PC-3 (cell line): ENCODE measurements at regions not wholly inside any gene's neighbourhood (a gene's known extent, or its start where the extent isn't known, plus 50 kb on each side); places are given as distances from the start of the nearest gene placed in this dataset.

Experiments
- ATAC-seq: fragments of 200-7000 bp; cut with Tn5 transposase; 2 replicates; pipeline ENCODE4 v1.9.1; 2020; ENCODE audit warnings: mild to moderate bottlenecking, moderate library complexity
- BruUV-seq: library from RNA; stranded (reverse); fragments of 400-500 nt; replicated peaks from 2 replicates; lab custom pipeline; 2021; lab: Mats Ljungman, UMichigan
- CTCF ChIA-PET: fragments of 300-600 bp; sonication (Branson Sonifier 250); formaldehyde crosslinking; loops from one replicate; lab custom pipeline; 2022; ENCODE audit warnings: antibody characterized with exemption; lab: Charles Lee
- POLR2A ChIA-PET: fragments of 300-600 bp; sonication (Branson Sonifier 250); formaldehyde crosslinking; loops from one replicate; lab custom pipeline; 2022; ENCODE audit warnings: antibody characterized with exemption; ENCODE audit not compliant: unreplicated experiment; lab: Charles Lee
- DNase-seq: peaks from one replicate; pipeline ENCODE4 v3.0.0-alpha.2; 2015
- H2AFZ ChIP-seq: fragments of 300-600 bp; sonication (generic); 2 replicates; pipeline ENCODE4 v1.6.0; 2016; ENCODE audit warnings: antibody characterized with exemption, low read length
- H3F3A ChIP-seq: fragments of 300-600 bp; sonication (generic); one replicate; pipeline ENCODE4 v1.6.0; 2017; ENCODE audit warnings: antibody characterized with exemption, low read length, control low read depth, mild to moderate bottlenecking; ENCODE audit not compliant: unreplicated experiment
- H3K27ac ChIP-seq: fragments of 300-600 bp; sonication (generic); 2 replicates; pipeline ENCODE4 v1.5.1; 2016; ENCODE audit warnings: mild to moderate bottlenecking, low read length
- H3K27me3 ChIP-seq: fragments of 300-600 bp; sonication (generic); 2 replicates; pipeline ENCODE4 v1.6.1; 2016; ENCODE audit warnings: low read length, mixed read lengths
- H3K36me3 ChIP-seq: fragments of 300-600 bp; sonication (generic); 2 replicates; pipeline ENCODE4 v1.6.1; 2016; ENCODE audit warnings: low read depth, mixed run types, low read length, mixed read lengths
- H3K4me1 ChIP-seq: fragments of 300-600 bp; sonication (generic); 2 replicates; pipeline ENCODE4 v1.5.1; 2016; ENCODE audit warnings: low read length; ENCODE audit not compliant: insufficient read depth
- H3K4me2 ChIP-seq: fragments of 300-600 bp; sonication (generic); 2 replicates; pipeline ENCODE4 v1.6.0; 2016; ENCODE audit warnings: low read length
- H3K4me3 ChIP-seq: fragments of 300-600 bp; sonication (generic); 2 replicates; pipeline ENCODE4 v1.5.1; 2016; ENCODE audit warnings: mild to moderate bottlenecking, low read length, mixed read lengths
- H3K79me2 ChIP-seq: fragments of 300-600 bp; sonication (generic); 2 replicates; pipeline ENCODE4 v1.6.1; 2017; ENCODE audit warnings: low read length, mixed read lengths
- H3K9ac ChIP-seq: fragments of 300-600 bp; sonication (generic); 2 replicates; pipeline ENCODE4 v1.6.0; 2016; ENCODE audit warnings: mild to moderate bottlenecking, low read length
- H3K9me2 ChIP-seq: fragments of 300-600 bp; sonication (generic); replicated peaks from 2 replicates; pipeline ENCODE4 v1.6.1; 2016; ENCODE audit warnings: mixed run types, low read length, mixed read lengths
- H3K9me3 ChIP-seq: fragments of 300-600 bp; sonication (generic); 2 replicates; pipeline ENCODE4 v1.6.1; 2016; ENCODE audit warnings: low read length, mixed read lengths
- H4K20me1 ChIP-seq: fragments of 300-600 bp; sonication (generic); 2 replicates; pipeline ENCODE4 v1.6.1; 2016; ENCODE audit warnings: low read length, mixed read lengths
- EZH2 ChIP-seq: fragments of 300-600 bp; sonication (generic); IDR thresholded peaks from one replicate; pipeline ENCODE4 v1.6.1; 2017; ENCODE audit warnings: antibody characterized with exemption, mild to moderate bottlenecking, low read length; ENCODE audit not compliant: unreplicated experiment
- EZH2phosphoT487 ChIP-seq: fragments of 300-600 bp; sonication (generic); IDR thresholded peaks from 2 replicates; pipeline ENCODE4 v1.6.1; 2018; ENCODE audit warnings: mild to moderate bottlenecking, antibody characterized with exemption, low read length, borderline replicate concordance
- intact Hi-C: fragments of 100-400 bp; cut with micrococcal nuclease; formaldehyde crosslinking; loops from 2 replicates; pipeline ENCODE4 v1.9.0; 2023
- TF ChIP-seq, protein P1 (sequence below): fragments of 300-600 bp; sonication (generic); conservative IDR thresholded peaks from 2 replicates; pipeline ENCODE4 v1.5.1; 2017; ENCODE audit warnings: antibody characterized with exemption, low read depth, mild to moderate bottlenecking, low read length

DNA sequence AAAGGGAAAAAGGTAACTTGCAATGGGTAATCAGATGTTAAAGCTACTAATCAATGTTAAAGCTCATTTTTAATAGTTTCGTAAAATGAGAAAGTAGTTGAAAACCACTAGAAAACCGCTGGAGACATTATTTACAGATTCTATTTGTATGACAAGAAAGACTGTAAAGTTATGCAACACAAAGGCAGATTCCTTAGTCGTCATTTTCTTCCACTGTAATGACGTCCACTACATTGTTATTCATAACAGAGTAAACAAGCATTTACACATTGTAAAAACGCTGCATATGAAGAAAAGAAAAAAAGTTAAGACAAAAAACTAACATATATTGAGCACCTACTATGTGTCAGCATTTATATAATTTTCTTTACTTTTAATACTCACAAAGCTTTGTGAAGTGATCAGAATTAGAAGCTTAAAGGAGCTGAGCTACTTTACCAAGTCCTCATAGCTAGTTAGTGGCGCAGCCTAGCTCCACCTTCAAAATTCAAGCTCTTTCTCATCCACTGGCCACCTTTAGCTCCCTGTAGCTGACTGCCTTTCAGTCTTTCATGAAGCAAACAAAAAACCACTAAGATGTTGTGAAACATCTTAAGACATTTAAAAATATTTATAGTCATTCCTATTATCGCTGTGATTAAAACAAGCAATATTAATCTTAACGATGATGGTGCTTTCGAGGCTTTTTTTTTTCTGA, 100.1 kb upstream of the CDIN1 start:
- POLR2A ChIA-PET: no interaction called here
- no peak overlapping the region for H3K27ac ChIP-seq
- BruUV-seq: no TSS peak

DNA sequence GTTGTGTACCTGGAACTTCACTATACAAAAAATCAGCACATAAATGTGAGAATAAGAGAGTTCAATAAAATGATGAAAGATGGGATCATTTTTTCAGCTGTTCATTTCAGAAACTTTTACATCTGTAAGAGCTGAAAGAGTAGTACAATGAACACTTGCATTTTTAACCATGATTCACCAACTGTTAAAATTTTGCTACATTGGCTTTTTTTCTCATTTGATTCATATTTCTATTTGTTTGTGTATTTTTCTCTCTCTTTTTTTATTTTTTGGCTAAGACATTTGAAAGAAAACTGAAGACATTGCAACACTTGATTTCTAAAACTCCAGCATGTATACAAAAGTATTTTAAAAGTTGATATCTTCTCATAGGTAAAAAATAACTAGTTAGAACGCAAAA, 98.3 kb upstream of the CDIN1 start:
- Histone ChIP-seq H3K79me2 (no peaks in the 10 kb centered on the region), H3K9me3 (no peaks in the 10 kb centered on the region), H3K4me2 (no peak overlapping the region), H2AFZ (no peak overlapping the region), H3K9me2 (no peaks in the 10 kb centered on the region), H3K36me3 (no peaks in the 10 kb centered on the region), H3K4me3 (no peak overlapping the region), H3F3A (no peaks in the 10 kb centered on the region), H3K9ac (no peak overlapping the region), H3K27ac (no peak overlapping the region), H4K20me1 (no peaks in the 10 kb centered on the region), H3K27me3 (no peaks in the 10 kb centered on the region), H3K4me1 (peaks cover 17% of the 10 kb centered on the region)
- DNase-seq (no peak), ATAC-seq (no peak)
- POLR2A ChIA-PET: no interaction called here
- intact Hi-C loops: no loop called here
- TF ChIP-seq EZH2 (no peak), EZH2phosphoT487 (no peak)
- TF ChIP-seq, protein P1, sequence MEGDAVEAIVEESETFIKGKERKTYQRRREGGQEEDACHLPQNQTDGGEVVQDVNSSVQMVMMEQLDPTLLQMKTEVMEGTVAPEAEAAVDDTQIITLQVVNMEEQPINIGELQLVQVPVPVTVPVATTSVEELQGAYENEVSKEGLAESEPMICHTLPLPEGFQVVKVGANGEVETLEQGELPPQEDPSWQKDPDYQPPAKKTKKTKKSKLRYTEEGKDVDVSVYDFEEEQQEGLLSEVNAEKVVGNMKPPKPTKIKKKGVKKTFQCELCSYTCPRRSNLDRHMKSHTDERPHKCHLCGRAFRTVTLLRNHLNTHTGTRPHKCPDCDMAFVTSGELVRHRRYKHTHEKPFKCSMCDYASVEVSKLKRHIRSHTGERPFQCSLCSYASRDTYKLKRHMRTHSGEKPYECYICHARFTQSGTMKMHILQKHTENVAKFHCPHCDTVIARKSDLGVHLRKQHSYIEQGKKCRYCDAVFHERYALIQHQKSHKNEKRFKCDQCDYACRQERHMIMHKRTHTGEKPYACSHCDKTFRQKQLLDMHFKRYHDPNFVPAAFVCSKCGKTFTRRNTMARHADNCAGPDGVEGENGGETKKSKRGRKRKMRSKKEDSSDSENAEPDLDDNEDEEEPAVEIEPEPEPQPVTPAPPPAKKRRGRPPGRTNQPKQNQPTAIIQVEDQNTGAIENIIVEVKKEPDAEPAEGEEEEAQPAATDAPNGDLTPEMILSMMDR: no peak
- CTCF ChIA-PET: no interaction called here
- no TSS peak for BruUV-seq

More for the DNA sequence above, 100.1 kb upstream of the CDIN1 start:
- Histone ChIP-seq H4K20me1 (no peaks in the 10 kb centered on the region), H3K9me2 (no peaks in the 10 kb centered on the region), H3K79me2 (no peaks in the 10 kb centered on the region), H3K4me1 (peaks cover 11% of the 10 kb centered on the region), H3K9me3 (no peaks in the 10 kb centered on the region), H3K36me3 (no peaks in the 10 kb centered on the region), H2AFZ (no peak overlapping the region), H3K4me3 (no peak overlapping the region), H3K4me2 (no peak overlapping the region), H3F3A (no peaks in the 10 kb centered on the region), H3K27me3 (no peaks in the 10 kb centered on the region), H3K9ac (no peak overlapping the region)
- CTCF ChIA-PET: no interaction called here
- TF ChIP-seq, protein P1: no peak
- TF ChIP-seq EZH2 (no peak), EZH2phosphoT487 (no peak)
- DNase-seq (no peak), ATAC-seq (no peak)
- intact Hi-C loops: no loop called here

DNA sequence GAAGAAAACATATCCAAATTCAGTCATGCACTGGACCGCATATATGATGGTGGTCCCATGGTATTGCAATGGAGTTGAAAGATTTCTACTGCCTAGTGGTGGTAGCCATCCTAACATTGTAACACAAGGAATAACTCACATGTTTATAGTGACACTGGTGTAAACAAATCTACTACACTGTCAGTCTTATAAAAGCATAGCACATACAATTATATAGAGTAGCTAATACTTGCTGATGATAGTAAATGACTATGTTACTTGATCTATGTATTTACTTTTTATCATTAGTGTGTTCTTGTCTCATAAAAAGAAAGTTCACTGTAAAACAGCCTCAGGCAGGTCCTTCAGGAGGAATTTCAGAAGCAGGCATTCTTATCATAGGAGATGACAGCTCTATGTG, 96.0 kb upstream of the CDIN1 start:
- CTCF ChIA-PET: interaction anchor here (0.7 kb wide), 1 partner anchor 487 kb away, joined by 3 read pairs; no protein-coding TSS in a partner anchor
- Histone ChIP-seq H3F3A (no peaks in the 10 kb centered on the region), H3K27me3 (no peaks in the 10 kb centered on the region), H3K9ac (no peak overlapping the region), H3K36me3 (no peaks in the 10 kb centered on the region), H3K4me1 (peaks cover 17% of the 10 kb centered on the region), H3K4me2 (no peak overlapping the region), H3K9me3 (no peaks in the 10 kb centered on the region), H4K20me1 (no peaks in the 10 kb centered on the region), H3K4me3 (no peak overlapping the region), H2AFZ (no peak overlapping the region), H3K9me2 (no peaks in the 10 kb centered on the region), H3K79me2 (no peaks in the 10 kb centered on the region), H3K27ac (peak overlapping the region; percentile 57)
- ATAC-seq (peak; percentile 68), DNase-seq (peak; percentile 46)
- intact Hi-C loops: no loop called here
- TF ChIP-seq EZH2: no peak
- TF ChIP-seq, protein P1: no peak
- TF ChIP-seq EZH2phosphoT487: no peak
- POLR2A ChIA-PET: interaction anchor here (0.6 kb wide), 1 partner anchor 1915 kb away, joined by 3 read pairs; no protein-coding TSS in a partner anchor
- BruUV-seq: no TSS peak
